ENCODE measurements at regions not wholly inside any gene's neighbourhood (a gene's known extent, or its start where the extent isn't known, plus 50 kb on each side); places are given as distances from the start of the nearest gene placed in this dataset.

GRCh38 chr21:35325953-35326352, 276.9 kb upstream of the RUNX1 start:
- TF ChIP-seq CTCF (IDR thresholded peaks at IDR 0.05) (no peak), POLR2A (IDR thresholded peaks at IDR 0.05) (no peak)
